ENCODE measurements at regions not wholly inside any gene's neighbourhood (a gene's known extent, or its start where the extent isn't known, plus 50 kb on each side); places are given as distances from the start of the nearest gene placed in this dataset.

GRCh38 chr14:53792909-53793308 is 163.7 kb downstream of the BMP4 start:
- H3K27me3 ChIP-seq (ENCODE audit: control insufficient read depth in 2 of 2, insufficient read depth in 2 of 2, low read length in 2 of 2): no peaks in the 10 kb centered on the region
- Mint-ChIP-seq H3K36me3 (no peaks in the 10 kb centered on the region), H3K27ac (no peak overlapping the region), H3K4me3 (no peak overlapping the region), H3K27me3 (ENCODE audit: low read depth in 3 of 3) (peaks cover 0 to 2% (median 0%) of the 10 kb centered on the region in 3 donors), H3K4me1 (no peaks in the 10 kb centered on the region), H3K9me3 (peaks cover 0 to 2% (median 0%) of the 10 kb centered on the region in 7 donors)
- no peak overlapping the region for H3K9ac ChIP-seq (ENCODE audit: insufficient read depth, low read length, poor library complexity, severe bottlenecking)
- no peak for TF ChIP-seq CTCF (IDR thresholded peaks at IDR 0.05)
- H2AFZ ChIP-seq (ENCODE audit: insufficient read depth, low read depth, low read length, poor library complexity, severe bottlenecking): no peak overlapping the region
- no peaks in the 10 kb centered on the region for H3K79me2 ChIP-seq (ENCODE audit: insufficient read depth, low read length)
- no peaks in the 10 kb centered on the region for H3K4me1 ChIP-seq (ENCODE audit: control insufficient read depth in 1 of 2, insufficient read depth in 2 of 2, low read length in 2 of 2)
- intact Hi-C loops (cut with micrococcal nuclease): no loop called here
- no peak overlapping the region for H3K4me2 ChIP-seq (replicated peaks; ENCODE audit: extremely low read depth, low read length, poor library complexity, severe bottlenecking)
- no peaks in the 10 kb centered on the region for H4K20me1 ChIP-seq (ENCODE audit: insufficient read depth, low read length)
- DNase-seq: no peak
- H3K27ac ChIP-seq (ENCODE audit: low read depth in 1 of 2, low read length in 2 of 2): no peak overlapping the region
- H3K4me3 ChIP-seq (replicated peaks in 1 of 3; ENCODE audit: low read depth in 2 of 3, low read length in 3 of 3): no peak overlapping the region
- WGBS (ENCODE audit: insufficient coverage): no CpG with 5 or more reads among the region's 1 CpG
- peaks cover 0 to 2% of the 10 kb centered on the region in 2 donors for H3K9me3 ChIP-seq (replicated peaks in 1 of 2; ENCODE audit: control insufficient read depth in 1 of 2, insufficient read depth in 1 of 2, low read length in 2 of 2)
- no peaks in the 10 kb centered on the region for H3K36me3 ChIP-seq (replicated peaks in 1 of 2; ENCODE audit: control insufficient read depth in 1 of 2, insufficient read depth in 2 of 2, low read length in 2 of 2)

- intact Hi-C loops (cut with micrococcal nuclease): no loop called here
These were observed 165.7 kb downstream of the BMP4 start for GRCh38 chr14:53790731-53791500.

More at GRCh38 chr14:53790731-53791500, 165.7 kb downstream of the BMP4 start:
- no peaks in the 10 kb centered on the region for H3K36me3 ChIP-seq (replicated peaks in 1 of 2; ENCODE audit: control insufficient read depth in 1 of 2, insufficient read depth in 2 of 2, low read length in 2 of 2)
- no peak for TF ChIP-seq CTCF (IDR thresholded peaks at IDR 0.05)
- no peak overlapping the region for H2AFZ ChIP-seq (ENCODE audit: insufficient read depth, low read depth, low read length, poor library complexity, severe bottlenecking)
- no peak overlapping the region for H3K9ac ChIP-seq (ENCODE audit: insufficient read depth, low read length, poor library complexity, severe bottlenecking)
- WGBS (ENCODE audit: insufficient coverage): 70% methylated on average over 2 of the region's 3 CpGs
- H3K4me2 ChIP-seq (replicated peaks; ENCODE audit: extremely low read depth, low read length, poor library complexity, severe bottlenecking): no peak overlapping the region
- DNase-seq: no peak
- no peaks in the 10 kb centered on the region for H3K4me1 ChIP-seq (ENCODE audit: control insufficient read depth in 1 of 2, insufficient read depth in 2 of 2, low read length in 2 of 2)
- Mint-ChIP-seq H3K27ac (no peak overlapping the region), H3K4me1 (no peaks in the 10 kb centered on the region), H3K36me3 (no peaks in the 10 kb centered on the region), H3K4me3 (no peak overlapping the region), H3K27me3 (ENCODE audit: low read depth in 3 of 3) (no peaks in the 10 kb centered on the region), H3K9me3 (peaks cover 0 to 2% (median 0%) of the 10 kb centered on the region in 7 donors)
- H3K9me3 ChIP-seq (replicated peaks in 1 of 2; ENCODE audit: control insufficient read depth in 1 of 2, insufficient read depth in 1 of 2, low read length in 2 of 2): no peaks in the 10 kb centered on the region
- no peaks in the 10 kb centered on the region for H3K27me3 ChIP-seq (ENCODE audit: control insufficient read depth in 2 of 2, insufficient read depth in 2 of 2, low read length in 2 of 2)
- no peaks in the 10 kb centered on the region for H4K20me1 ChIP-seq (ENCODE audit: insufficient read depth, low read length)
- no peaks in the 10 kb centered on the region for H3K79me2 ChIP-seq (ENCODE audit: insufficient read depth, low read length)
- H3K27ac ChIP-seq (ENCODE audit: low read depth in 1 of 2, low read length in 2 of 2): no peak overlapping the region
- H3K4me3 ChIP-seq (replicated peaks in 1 of 3; ENCODE audit: low read depth in 2 of 3, low read length in 3 of 3): no peak overlapping the region

Measured in CD14-positive monocyte (primary cell).